ENCODE measurements at regions not wholly inside any gene's neighbourhood (a gene's known extent, or its start where the extent isn't known, plus 50 kb on each side); places are given as distances from the start of the nearest gene placed in this dataset.

- no peak for DNase-seq (ENCODE audit: insufficient read length, low spot score)
- no peak for FAIRE-seq
- no peak for TF ChIP-seq POU2F2 (IDR thresholded peaks at IDR 0.05; ENCODE audit: low read depth, low read length)
Measured at GRCh38 chr1:164058198-164058597, 500.8 kb upstream of the PBX1 start.

- DNase-seq (ENCODE audit: insufficient read length, low spot score) (no peak), FAIRE-seq (no peak)
- TF ChIP-seq POU2F2 (IDR thresholded peaks at IDR 0.05; ENCODE audit: low read depth, low read length): no peak
- no peak for TF ChIP-seq TAF1 (IDR thresholded peaks at IDR 0.05; ENCODE audit: low read depth, low read length)
- TF ChIP-seq POLR2A (IDR thresholded peaks at IDR 0.05; ENCODE audit: low read depth, low read length): no peak
- no peak for TF ChIP-seq PAX5 (IDR thresholded peaks at IDR 0.05; ENCODE audit: insufficient read depth, low read length, severe bottlenecking)
- TF ChIP-seq POLR2AphosphoS5 (IDR thresholded peaks at IDR 0.05; ENCODE audit: low read depth, low read length): no peak
- no peak for TF ChIP-seq SPI1 (IDR thresholded peaks at IDR 0.05; ENCODE audit: low read depth, low read length)
Measured at GRCh38 chr1:164061528-164061927, 497.5 kb upstream of the PBX1 start.

- FAIRE-seq (no peak), DNase-seq (ENCODE audit: insufficient read length, low spot score) (no peak)
- TF ChIP-seq SPI1 (IDR thresholded peaks at IDR 0.05; ENCODE audit: low read depth, low read length): no peak
- TF ChIP-seq POU2F2 (IDR thresholded peaks at IDR 0.05; ENCODE audit: low read depth, low read length): no peak
- no peak for TF ChIP-seq POLR2AphosphoS5 (IDR thresholded peaks at IDR 0.05; ENCODE audit: low read depth, low read length)
- no peak for TF ChIP-seq TAF1 (IDR thresholded peaks at IDR 0.05; ENCODE audit: low read depth, low read length)
- no peak for TF ChIP-seq POLR2A (IDR thresholded peaks at IDR 0.05; ENCODE audit: low read depth, low read length)
- no peak for TF ChIP-seq PAX5 (IDR thresholded peaks at IDR 0.05; ENCODE audit: insufficient read depth, low read length, severe bottlenecking)
Measured at GRCh38 chr1:164064501-164064900, 494.5 kb upstream of the PBX1 start.

GRCh38 chr1:164071288-164071687, 487.7 kb upstream of the PBX1 start:
- FAIRE-seq (no peak), DNase-seq (ENCODE audit: insufficient read length, low spot score) (no peak)
- TF ChIP-seq SPI1 (IDR thresholded peaks at IDR 0.05; ENCODE audit: low read depth, low read length) (no peak), POLR2A (IDR thresholded peaks at IDR 0.05; ENCODE audit: low read depth, low read length) (no peak), POLR2AphosphoS5 (IDR thresholded peaks at IDR 0.05; ENCODE audit: low read depth, low read length) (no peak), POU2F2 (IDR thresholded peaks at IDR 0.05; ENCODE audit: low read depth, low read length) (no peak), TAF1 (IDR thresholded peaks at IDR 0.05; ENCODE audit: low read depth, low read length) (no peak), PAX5 (IDR thresholded peaks at IDR 0.05; ENCODE audit: insufficient read depth, low read length, severe bottlenecking) (no peak)

- FAIRE-seq: no peak
- TF ChIP-seq TAF1 (IDR thresholded peaks at IDR 0.05; ENCODE audit: low read depth, low read length): no peak
- TF ChIP-seq SPI1 (IDR thresholded peaks at IDR 0.05; ENCODE audit: low read depth, low read length): no peak
- no peak for TF ChIP-seq POU2F2 (IDR thresholded peaks at IDR 0.05; ENCODE audit: low read depth, low read length)
- TF ChIP-seq POLR2AphosphoS5 (IDR thresholded peaks at IDR 0.05; ENCODE audit: low read depth, low read length): no peak
- TF ChIP-seq POLR2A (IDR thresholded peaks at IDR 0.05; ENCODE audit: low read depth, low read length): no peak
- TF ChIP-seq PAX5 (IDR thresholded peaks at IDR 0.05; ENCODE audit: insufficient read depth, low read length, severe bottlenecking): no peak
Measured at GRCh38 chr1:164086832-164087231, 472.2 kb upstream of the PBX1 start.

GRCh38 chr1:164087906-164088453, 471.0 kb upstream of the PBX1 start:
- no peak for DNase-seq (ENCODE audit: insufficient read length, low spot score)
- TF ChIP-seq TAF1 (IDR thresholded peaks at IDR 0.05; ENCODE audit: low read depth, low read length) (no peak), SPI1 (IDR thresholded peaks at IDR 0.05; ENCODE audit: low read depth, low read length) (no peak), POLR2A (IDR thresholded peaks at IDR 0.05; ENCODE audit: low read depth, low read length) (no peak), PAX5 (IDR thresholded peaks at IDR 0.05; ENCODE audit: insufficient read depth, low read length, severe bottlenecking) (no peak), POLR2AphosphoS5 (IDR thresholded peaks at IDR 0.05; ENCODE audit: low read depth, low read length) (no peak), POU2F2 (IDR thresholded peaks at IDR 0.05; ENCODE audit: low read depth, low read length) (no peak)
- no peak for FAIRE-seq

More at GRCh38 chr1:164086832-164087231, 472.2 kb upstream of the PBX1 start:
- DNase-seq (ENCODE audit: insufficient read length, low spot score): no peak

GRCh38 chr1:164092603-164093353, 466.2 kb upstream of the PBX1 start:
- no peak for FAIRE-seq
- no peak for DNase-seq (ENCODE audit: insufficient read length, low spot score)
- TF ChIP-seq POU2F2 (IDR thresholded peaks at IDR 0.05; ENCODE audit: low read depth, low read length) (no peak), TAF1 (IDR thresholded peaks at IDR 0.05; ENCODE audit: low read depth, low read length) (no peak)

- FAIRE-seq: no peak
- DNase-seq (ENCODE audit: insufficient read length, low spot score): no peak
- no peak for TF ChIP-seq SPI1 (IDR thresholded peaks at IDR 0.05; ENCODE audit: low read depth, low read length)
- TF ChIP-seq POLR2AphosphoS5 (IDR thresholded peaks at IDR 0.05; ENCODE audit: low read depth, low read length): no peak
- no peak for TF ChIP-seq POU2F2 (IDR thresholded peaks at IDR 0.05; ENCODE audit: low read depth, low read length)
- TF ChIP-seq POLR2A (IDR thresholded peaks at IDR 0.05; ENCODE audit: low read depth, low read length): no peak
- TF ChIP-seq TAF1 (IDR thresholded peaks at IDR 0.05; ENCODE audit: low read depth, low read length): no peak
- TF ChIP-seq PAX5 (IDR thresholded peaks at IDR 0.05; ENCODE audit: insufficient read depth, low read length, severe bottlenecking): no peak
Measured at GRCh38 chr1:164093543-164093942, 465.4 kb upstream of the PBX1 start.

- DNase-seq (ENCODE audit: insufficient read length, low spot score): no peak
- FAIRE-seq: no peak
Measured at GRCh38 chr1:164101802-164102201, 457.2 kb upstream of the PBX1 start.

GRCh38 chr1:164131949-164132348, 427.0 kb upstream of the PBX1 start:
- no peak for FAIRE-seq
- no peak for TF ChIP-seq SPI1 (IDR thresholded peaks at IDR 0.05; ENCODE audit: low read depth, low read length)
- no peak for TF ChIP-seq POLR2AphosphoS5 (IDR thresholded peaks at IDR 0.05; ENCODE audit: low read depth, low read length)
- TF ChIP-seq POLR2A (IDR thresholded peaks at IDR 0.05; ENCODE audit: low read depth, low read length): no peak
- TF ChIP-seq POU2F2 (IDR thresholded peaks at IDR 0.05; ENCODE audit: low read depth, low read length): no peak
- TF ChIP-seq TAF1 (IDR thresholded peaks at IDR 0.05; ENCODE audit: low read depth, low read length): no peak
- no peak for TF ChIP-seq PAX5 (IDR thresholded peaks at IDR 0.05; ENCODE audit: insufficient read depth, low read length, severe bottlenecking)
- no peak for DNase-seq (ENCODE audit: insufficient read length, low spot score)

More at GRCh38 chr1:164101802-164102201, 457.2 kb upstream of the PBX1 start:
- TF ChIP-seq POLR2AphosphoS5 (IDR thresholded peaks at IDR 0.05; ENCODE audit: low read depth, low read length) (no peak), PAX5 (IDR thresholded peaks at IDR 0.05; ENCODE audit: insufficient read depth, low read length, severe bottlenecking) (no peak), TAF1 (IDR thresholded peaks at IDR 0.05; ENCODE audit: low read depth, low read length) (no peak)
